Osteoblast (primary cell): ENCODE measurements at regions not wholly inside any gene's neighbourhood (a gene's known extent, or its start where the extent isn't known, plus 50 kb on each side); places are given as distances from the start of the nearest gene placed in this dataset.

Experiments used
- DNase-seq: peaks from one replicate; pipeline ENCODE4 v3.0.0; 2011; ENCODE audit warnings: low spot score, mixed read lengths; ENCODE audit not compliant: insufficient read length; ENCODE audit errors: missing footprints
- H2AFZ ChIP-seq: 2 replicates; pipeline ENCODE4 v1.6.0; 2011; ENCODE audit warnings: mild to moderate bottlenecking, low read length
- H3K27ac ChIP-seq: 2 replicates; pipeline ENCODE4 v1.5.1; 2011; ENCODE audit warnings: mild to moderate bottlenecking, low read depth, low read length, moderate library complexity
- H3K27me3 ChIP-seq: 2 replicates; pipeline ENCODE4 v1.6.0; 2012; ENCODE audit warnings: mild to moderate bottlenecking, control low read depth, inconsistent platforms, low read length, moderate library complexity; ENCODE audit not compliant: insufficient read depth
- H3K36me3 ChIP-seq: 2 replicates; pipeline ENCODE4 v1.5.1; 2011; ENCODE audit warnings: mild to moderate bottlenecking, low read length, control low read depth, moderate library complexity; ENCODE audit not compliant: insufficient read depth
- H3K4me1 ChIP-seq: 2 replicates; pipeline ENCODE4 v1.5.1; 2011; ENCODE audit warnings: mild to moderate bottlenecking, low read length, control low read depth, moderate library complexity; ENCODE audit not compliant: insufficient read depth
- H3K4me2 ChIP-seq: 2 replicates; pipeline ENCODE4 v1.6.0; 2011; ENCODE audit warnings: mild to moderate bottlenecking, low read length; ENCODE audit not compliant: insufficient read depth
- H3K4me3 ChIP-seq: fragments of 200-600 bp; sonication (generic); 3 replicates; pipeline ENCODE4 v1.5.1; 2012; ENCODE audit warnings: mild to moderate bottlenecking, low read length, inconsistent platforms; ENCODE audit not compliant: insufficient read depth
- H3K79me2 ChIP-seq: 2 replicates; pipeline ENCODE4 v1.6.0; 2012; ENCODE audit warnings: mild to moderate bottlenecking, low read length, control low read depth, inconsistent platforms; ENCODE audit not compliant: insufficient read depth
- H3K9me3 ChIP-seq: 2 replicates; pipeline ENCODE4 v1.5.1; 2011; ENCODE audit warnings: low read depth, low read length, control low read depth
- H4K20me1 ChIP-seq: 2 replicates; pipeline ENCODE4 v1.6.0; 2012; ENCODE audit warnings: mild to moderate bottlenecking, low read length, control low read depth; ENCODE audit not compliant: insufficient read depth
- CTCF ChIP-seq: IDR thresholded peaks from 2 replicates; pipeline ENCODE4 v1.5.1; 2011; ENCODE audit warnings: mild to moderate bottlenecking, low read depth, low read length, moderate library complexity; ENCODE audit errors: extremely low read depth

DNA sequence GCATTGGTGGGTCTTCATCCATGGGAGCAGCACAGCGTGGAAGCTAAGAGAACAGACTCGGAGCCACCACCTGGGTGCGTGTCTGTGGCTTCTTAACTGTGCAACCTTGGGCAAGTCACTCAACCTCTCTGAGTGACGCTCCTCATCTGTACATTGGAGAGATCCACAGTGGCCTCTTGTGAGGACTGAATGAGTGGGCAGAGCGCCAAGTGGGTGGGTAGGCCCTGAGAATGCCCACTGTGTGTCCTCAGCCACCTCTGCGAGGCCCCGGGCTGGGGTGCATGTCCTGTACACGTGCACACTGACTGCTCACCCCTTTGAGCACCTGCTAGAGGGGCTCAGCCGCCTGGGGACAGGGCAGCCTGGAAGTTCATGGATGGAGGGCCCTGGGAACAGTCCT lies 99.6 kb upstream of the PRR23E start:
- no peak overlapping the region for H3K4me2 ChIP-seq
- H2AFZ ChIP-seq: no peak overlapping the region
- no peaks in the 10 kb centered on the region for H3K4me1 ChIP-seq
- DNase-seq: peak; percentile 71
- no peak for TF ChIP-seq CTCF
- no peak overlapping the region for H3K27ac ChIP-seq
- no peaks in the 10 kb centered on the region for H3K79me2 ChIP-seq
- no peaks in the 10 kb centered on the region for H3K9me3 ChIP-seq
- no peaks in the 10 kb centered on the region for H3K36me3 ChIP-seq
- H4K20me1 ChIP-seq: no peaks in the 10 kb centered on the region
- H3K27me3 ChIP-seq: peaks cover under 1% of the 10 kb centered on the region
- H3K4me3 ChIP-seq: no peak overlapping the region

DNA sequence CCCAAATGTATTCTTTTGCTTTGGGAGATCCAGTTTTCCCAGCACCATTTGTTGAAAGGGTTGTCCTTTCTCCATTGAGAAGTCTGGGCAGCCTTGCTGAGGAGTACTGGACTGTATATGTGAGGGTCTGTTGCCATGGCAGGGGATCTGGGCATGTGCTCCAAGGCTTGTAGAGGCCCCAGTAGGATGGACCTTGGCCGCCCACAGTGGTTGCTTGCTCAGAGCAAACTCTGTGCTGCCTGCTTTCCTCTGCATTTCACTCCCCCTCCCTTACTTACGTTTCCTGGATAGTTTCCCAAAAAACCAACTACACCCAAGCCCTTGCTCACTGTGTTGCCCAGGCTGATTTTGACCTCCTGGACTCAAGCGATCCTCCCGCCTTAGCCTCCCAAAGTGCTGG lies 97.2 kb upstream of the PRR23E start:
- Histone ChIP-seq H3K27ac (no peak overlapping the region), H3K4me1 (no peaks in the 10 kb centered on the region), H3K9me3 (no peaks in the 10 kb centered on the region), H4K20me1 (no peaks in the 10 kb centered on the region), H3K4me3 (no peak overlapping the region), H3K79me2 (no peaks in the 10 kb centered on the region), H2AFZ (no peak overlapping the region), H3K36me3 (no peaks in the 10 kb centered on the region), H3K4me2 (no peak overlapping the region), H3K27me3 (peaks cover 5% of the 10 kb centered on the region)
- no peak for DNase-seq
- TF ChIP-seq CTCF: no peak

DNA sequence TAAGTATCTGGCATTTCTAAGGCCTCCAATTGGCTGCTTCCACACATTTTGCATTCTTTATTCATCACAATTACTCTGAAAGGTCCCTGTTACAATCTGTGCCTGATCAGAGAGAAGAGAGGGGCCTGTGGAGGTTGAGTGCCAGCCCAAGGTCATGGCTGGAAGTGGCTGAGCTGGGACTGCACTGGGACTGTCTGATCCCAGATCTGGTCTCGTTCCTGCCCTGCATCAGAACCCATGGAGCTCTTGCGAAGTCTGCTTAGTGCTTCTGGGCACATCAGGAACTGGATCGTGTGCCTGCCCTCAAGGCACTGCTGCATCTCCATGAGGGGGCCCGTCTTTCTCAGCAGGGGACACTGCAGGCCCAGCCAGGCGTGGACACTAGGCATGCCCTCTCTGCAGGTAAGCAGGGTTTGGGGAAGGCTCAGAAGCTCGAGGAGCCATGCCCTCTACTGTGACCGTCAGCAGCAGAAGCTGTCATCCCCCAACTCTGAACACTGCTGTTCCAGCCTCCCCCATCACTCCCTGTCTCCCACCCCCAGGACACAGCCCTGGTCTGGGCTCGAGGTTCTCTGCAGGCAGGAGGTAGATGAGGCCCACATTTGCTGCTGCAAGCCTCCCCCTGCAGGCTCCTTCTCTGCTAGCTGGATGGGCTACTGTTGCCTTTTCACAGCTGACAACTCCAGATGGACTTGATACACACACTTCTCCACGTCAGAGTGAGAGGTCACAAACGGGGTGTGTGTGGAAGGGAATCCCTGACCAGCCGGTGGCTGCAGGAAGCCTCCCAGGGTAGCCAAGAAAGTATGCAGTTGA lies 96.5 kb upstream of the PRR23E start:
- Histone ChIP-seq H3K4me3 (no peak overlapping the region), H4K20me1 (no peaks in the 10 kb centered on the region), H3K27me3 (peaks cover 5% of the 10 kb centered on the region), H3K79me2 (no peaks in the 10 kb centered on the region), H3K36me3 (no peaks in the 10 kb centered on the region), H2AFZ (no peak overlapping the region), H3K9me3 (no peaks in the 10 kb centered on the region), H3K4me1 (no peaks in the 10 kb centered on the region), H3K27ac (no peak overlapping the region), H3K4me2 (no peak overlapping the region)
- TF ChIP-seq CTCF: no peak
- peak; percentile 75 for DNase-seq

DNA sequence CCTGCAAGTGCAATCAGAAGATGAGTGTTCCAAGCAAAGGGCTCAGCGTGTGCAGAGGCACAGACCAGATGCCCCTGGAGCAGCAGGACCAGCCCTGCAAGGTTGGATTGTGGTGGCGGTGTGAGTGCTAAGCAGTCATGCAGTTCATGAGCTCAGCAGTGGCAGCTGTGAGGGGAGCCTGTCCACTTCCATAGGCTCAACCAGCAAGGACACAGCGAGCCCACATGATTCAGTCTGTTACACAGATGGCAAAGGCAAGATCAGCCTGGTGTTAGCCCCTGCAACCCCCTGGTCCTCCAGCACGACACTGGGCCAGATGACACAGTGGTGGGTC lies 95.9 kb upstream of the PRR23E start:
- Histone ChIP-seq H3K9me3 (no peaks in the 10 kb centered on the region), H3K79me2 (no peaks in the 10 kb centered on the region), H3K4me1 (no peaks in the 10 kb centered on the region), H4K20me1 (no peaks in the 10 kb centered on the region), H3K36me3 (no peaks in the 10 kb centered on the region), H3K4me2 (no peak overlapping the region), H3K27me3 (peaks cover 9% of the 10 kb centered on the region), H3K4me3 (no peak overlapping the region), H2AFZ (no peak overlapping the region), H3K27ac (no peak overlapping the region)
- DNase-seq: no peak
- no peak for TF ChIP-seq CTCF
